Astrocyte (in vitro differentiated cells and primary cell): ENCODE measurements at regions not wholly inside any gene's neighbourhood (a gene's known extent, or its start where the extent isn't known, plus 50 kb on each side); places are given as distances from the start of the nearest gene placed in this dataset.

Experiments used
- DNase-seq: peaks from one replicate; pipeline ENCODE4 v3.0.0-alpha.2; 2010; ENCODE audit warnings: low read depth
- FAIRE-seq: peaks from 2 replicates; lab custom pipeline; 2011; peaks lifted over from hg19 to GRCh38; lab: Jason Lieb, UNC
- H2AFZ ChIP-seq: 2 replicates; pipeline ENCODE4 v1.6.0; 2012; ENCODE audit warnings: low read depth, low read length, inconsistent platforms
- H3K27ac ChIP-seq: 2 replicates; pipeline ENCODE4 v1.5.1; 2011; ENCODE audit warnings: low read depth, low read length, inconsistent platforms
- H3K27me3 ChIP-seq: 2 replicates; pipeline ENCODE4 v1.6.0; 2011; ENCODE audit warnings: low read length, inconsistent platforms; ENCODE audit not compliant: insufficient read depth
- H3K36me3 ChIP-seq: 2 replicates; pipeline ENCODE4 v1.5.1; 2011; ENCODE audit warnings: low read length, inconsistent platforms; ENCODE audit not compliant: insufficient read depth
- H3K4me1 ChIP-seq: 2 replicates; pipeline ENCODE4 v1.5.1; 2011; ENCODE audit warnings: low read length, inconsistent platforms; ENCODE audit not compliant: insufficient read depth
- H3K4me2 ChIP-seq: 2 replicates; pipeline ENCODE4 v1.6.0; 2012; ENCODE audit warnings: low read length, inconsistent platforms
- H3K4me3 ChIP-seq: 2 replicates; pipeline ENCODE4 v1.5.1; 2011; ENCODE audit warnings: low read depth, mild to moderate bottlenecking, low read length, inconsistent platforms; ENCODE audit not compliant: insufficient read depth
- H3K79me2 ChIP-seq: 2 replicates; pipeline ENCODE4 v1.6.0; 2012; ENCODE audit warnings: mild to moderate bottlenecking, low read length, inconsistent platforms; ENCODE audit not compliant: insufficient read depth
- H3K9ac ChIP-seq: 2 replicates; pipeline ENCODE4 v1.6.0; 2012; ENCODE audit warnings: mild to moderate bottlenecking, low read length, inconsistent platforms
- H3K9me3 ChIP-seq: 2 replicates; pipeline ENCODE4 v1.5.1; 2012; ENCODE audit warnings: low read depth, mild to moderate bottlenecking, low read length, inconsistent platforms; ENCODE audit not compliant: insufficient read depth
- H4K20me1 ChIP-seq: 2 replicates; pipeline ENCODE4 v1.6.0; 2012; ENCODE audit warnings: low read length, inconsistent platforms; ENCODE audit not compliant: insufficient read depth
- H3K27ac Mint-ChIP-seq: one replicate; pipeline ENCODE4 v1.8.0; 2021; ENCODE audit warnings: mild to moderate bottlenecking, mixed read lengths; ENCODE audit not compliant: unreplicated experiment
- H3K27me3 Mint-ChIP-seq: one replicate; pipeline ENCODE4 v1.8.0; 2021; ENCODE audit warnings: low read depth, mixed read lengths; ENCODE audit not compliant: unreplicated experiment
- H3K36me3 Mint-ChIP-seq: one replicate; pipeline ENCODE4 v1.8.0; 2021; ENCODE audit warnings: low read depth, mixed read lengths; ENCODE audit not compliant: unreplicated experiment
- H3K4me1 Mint-ChIP-seq: one replicate; pipeline ENCODE4 v1.8.0; 2021; ENCODE audit warnings: low read depth, mixed read lengths; ENCODE audit not compliant: unreplicated experiment
- H3K4me3 Mint-ChIP-seq: one replicate; pipeline ENCODE4 v1.8.0; 2021; ENCODE audit warnings: mild to moderate bottlenecking, moderate library complexity, mixed read lengths; ENCODE audit not compliant: unreplicated experiment
- H3K9me3 Mint-ChIP-seq: one replicate; pipeline ENCODE4 v1.8.0; 2021; ENCODE audit warnings: mild to moderate bottlenecking, mixed read lengths; ENCODE audit not compliant: unreplicated experiment
- CTCF ChIP-seq: IDR thresholded peaks from 2 replicates; pipeline ENCODE4 v1.5.1; 2011; ENCODE audit warnings: low read depth, mild to moderate bottlenecking, inconsistent platforms, low read length, moderate library complexity; ENCODE audit not compliant: insufficient read depth
- EZH2 ChIP-seq: IDR thresholded peaks from 2 replicates; pipeline ENCODE4 v1.6.1; 2012; ENCODE audit warnings: mild to moderate bottlenecking, low read length, inconsistent platforms; ENCODE audit not compliant: insufficient read depth

GRCh38 chr3:80052271-80052670 lies 284.5 kb upstream of the ROBO1 start:
- Mint-ChIP-seq H3K4me1 (no peaks in the 10 kb centered on the region), H3K36me3 (peaks cover 2% of the 10 kb centered on the region), H3K27ac (no peak overlapping the region), H3K27me3 (no peaks in the 10 kb centered on the region), H3K9me3 (no peaks in the 10 kb centered on the region), H3K4me3 (no peak overlapping the region)
- no peak overlapping the region for H3K4me3 ChIP-seq
- no peaks in the 10 kb centered on the region for H3K9me3 ChIP-seq
- no peaks in the 10 kb centered on the region for H4K20me1 ChIP-seq
- TF ChIP-seq CTCF (no peak), EZH2 (no peak)
- DNase-seq (no peak), FAIRE-seq (no peak)
- H3K27ac ChIP-seq, result no peak overlapping the region
- no peak overlapping the region for H3K9ac ChIP-seq
- no peaks in the 10 kb centered on the region for H3K4me1 ChIP-seq
- H3K36me3 ChIP-seq, result no peaks in the 10 kb centered on the region
- H3K27me3 ChIP-seq, result no peaks in the 10 kb centered on the region
- no peak overlapping the region for H3K4me2 ChIP-seq
- H3K79me2 ChIP-seq, result no peaks in the 10 kb centered on the region
- no peak overlapping the region for H2AFZ ChIP-seq

GRCh38 chr3:80051602-80051962 lies 283.8 kb upstream of the ROBO1 start:
- Histone ChIP-seq H3K79me2 (no peaks in the 10 kb centered on the region), H3K4me3 (no peak overlapping the region), H3K4me2 (no peak overlapping the region), H3K27me3 (no peaks in the 10 kb centered on the region), H3K9me3 (no peaks in the 10 kb centered on the region), H3K36me3 (no peaks in the 10 kb centered on the region), H3K4me1 (no peaks in the 10 kb centered on the region), H3K27ac (no peak overlapping the region), H3K9ac (no peak overlapping the region), H4K20me1 (no peaks in the 10 kb centered on the region), H2AFZ (no peak overlapping the region)
- DNase-seq (no peak), FAIRE-seq (no peak)
- Mint-ChIP-seq H3K27ac (no peak overlapping the region), H3K36me3 (peaks cover 2% of the 10 kb centered on the region), H3K4me3 (no peak overlapping the region), H3K9me3 (no peaks in the 10 kb centered on the region), H3K4me1 (no peaks in the 10 kb centered on the region), H3K27me3 (no peaks in the 10 kb centered on the region)
- TF ChIP-seq CTCF (no peak), EZH2 (no peak)

GRCh38 chr3:80050826-80051601 lies 283.2 kb upstream of the ROBO1 start:
- H3K4me3 ChIP-seq, result no peak overlapping the region
- no peak for DNase-seq
- no peaks in the 10 kb centered on the region for H3K4me1 ChIP-seq
- H3K79me2 ChIP-seq, result no peaks in the 10 kb centered on the region
- Mint-ChIP-seq H3K9me3 (no peaks in the 10 kb centered on the region), H3K27me3 (no peaks in the 10 kb centered on the region), H3K36me3 (peaks cover 2% of the 10 kb centered on the region), H3K4me1 (no peaks in the 10 kb centered on the region), H3K4me3 (no peak overlapping the region), H3K27ac (no peak overlapping the region)
- no peaks in the 10 kb centered on the region for H3K27me3 ChIP-seq
- no peaks in the 10 kb centered on the region for H3K9me3 ChIP-seq
- no peaks in the 10 kb centered on the region for H3K36me3 ChIP-seq
- no peak for FAIRE-seq
- H3K27ac ChIP-seq, result no peak overlapping the region
- TF ChIP-seq CTCF (no peak), EZH2 (no peak)
- no peak overlapping the region for H3K9ac ChIP-seq
- H2AFZ ChIP-seq, result no peak overlapping the region
- no peak overlapping the region for H3K4me2 ChIP-seq
- H4K20me1 ChIP-seq, result no peaks in the 10 kb centered on the region
